ENCODE measurements at regions not wholly inside any gene's neighbourhood (a gene's known extent, or its start where the extent isn't known, plus 50 kb on each side); places are given as distances from the start of the nearest gene placed in this dataset.
"Not testable (repeated sequence)": the region's sequence is repeated elsewhere in the genome, so short reads cannot be mapped to it uniquely, and the experiment has no call there.

- no peak for DNase-seq
These were observed 167.9 kb upstream of the BCHE start for GRCh38 chr3:166005126-166005525.

GRCh38 chr3:165994293-165994692, 157.1 kb upstream of the BCHE start:
- no peak for DNase-seq

DNA sequence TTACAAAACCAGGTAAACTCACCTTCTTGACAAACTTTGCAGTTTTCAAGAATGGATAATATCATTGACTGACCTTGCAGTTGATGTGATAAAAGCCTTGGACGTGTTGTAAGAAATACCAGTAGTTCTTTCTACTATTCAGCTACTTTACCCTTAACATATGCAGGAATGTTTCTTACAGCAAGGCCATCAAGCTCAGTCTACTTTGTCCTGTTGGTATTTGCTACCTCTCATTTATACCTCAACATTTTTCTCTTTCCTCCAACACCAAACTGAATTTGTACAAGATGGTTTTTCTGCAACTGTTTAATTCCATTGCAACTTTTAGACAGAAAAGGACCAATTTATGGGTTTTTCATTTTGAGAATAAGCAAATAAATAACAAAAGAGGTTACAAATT, 147.4 kb upstream of the BCHE start:
- DNase-seq = no peak

DNA sequence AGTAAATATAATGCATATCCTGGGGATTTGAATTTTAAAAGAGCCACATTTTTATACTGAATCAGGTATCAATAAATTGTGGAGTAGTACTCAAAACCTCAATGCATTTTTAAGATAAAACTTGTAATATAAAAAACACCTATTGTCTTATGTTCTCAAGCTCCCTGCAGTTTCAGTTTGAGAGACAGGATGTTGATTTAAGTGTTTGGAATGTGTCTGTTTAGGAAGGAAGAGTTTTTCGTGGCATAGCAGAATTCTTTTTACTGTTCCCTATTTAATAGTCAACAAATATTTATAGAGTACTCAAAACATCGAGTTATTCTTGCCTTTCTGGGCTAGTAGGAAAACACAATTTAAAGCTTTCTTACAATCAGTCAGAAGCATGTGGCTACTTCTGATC, 146.1 kb upstream of the BCHE start:
- no peak for DNase-seq

DNA sequence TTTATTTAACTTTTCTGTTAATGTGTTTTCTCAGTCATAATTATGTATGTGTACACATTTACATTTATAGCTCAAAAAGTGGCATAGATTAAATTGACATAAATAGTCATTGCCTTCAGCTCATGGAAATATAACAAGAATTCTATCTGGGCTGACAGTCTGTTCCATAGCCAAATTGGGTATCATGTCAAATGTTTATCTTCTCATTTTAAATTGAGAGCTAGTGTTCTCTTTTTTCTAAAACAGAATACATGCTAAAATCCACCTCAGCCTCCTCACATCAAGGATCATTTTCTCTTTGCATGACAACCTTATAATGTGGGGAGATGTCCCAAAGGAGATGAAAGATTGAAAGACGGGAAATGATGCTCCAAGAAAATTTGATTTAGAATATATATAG, 144.1 kb upstream of the BCHE start:
- DNase-seq = no peak

DNA sequence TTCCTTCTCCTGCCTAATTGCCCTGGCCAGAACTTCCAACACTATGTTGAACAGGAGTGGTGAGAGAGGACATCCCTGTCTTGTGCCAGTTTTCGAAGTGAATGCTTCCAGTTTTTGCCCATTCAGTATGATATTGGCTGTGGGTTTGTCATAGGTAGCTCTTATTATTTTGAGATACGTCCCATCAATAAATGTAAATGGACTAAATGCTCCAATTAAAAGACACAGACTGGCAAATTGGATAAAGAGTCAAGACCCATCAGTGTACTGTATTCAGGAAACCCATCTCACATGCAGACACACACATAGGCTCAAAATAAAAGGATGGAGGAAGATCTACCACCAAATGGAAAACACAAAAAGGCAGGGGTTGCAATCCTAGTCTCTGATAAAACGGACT, 123.6 kb upstream of the BCHE start:
- DNase-seq = not testable (repeated sequence)

DNA sequence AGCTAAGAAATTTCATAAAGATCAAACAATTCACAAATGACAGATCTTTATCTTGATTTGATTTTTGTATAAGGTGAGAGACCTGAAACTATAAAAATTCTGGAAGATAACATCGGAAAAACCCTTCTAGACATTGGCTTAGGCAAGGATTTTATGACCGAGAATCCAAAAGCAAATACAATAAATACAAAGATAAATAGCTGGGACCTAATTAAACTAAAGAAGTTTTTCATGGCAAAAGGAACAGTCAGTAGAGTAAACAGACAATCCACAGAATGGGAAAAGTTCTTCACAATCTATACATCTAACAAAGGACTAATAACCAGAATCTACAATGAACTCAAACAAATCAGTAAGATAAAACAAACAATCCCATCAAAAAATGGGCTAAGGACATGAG, 116.9 kb upstream of the BCHE start:
- no peak for DNase-seq

DNA sequence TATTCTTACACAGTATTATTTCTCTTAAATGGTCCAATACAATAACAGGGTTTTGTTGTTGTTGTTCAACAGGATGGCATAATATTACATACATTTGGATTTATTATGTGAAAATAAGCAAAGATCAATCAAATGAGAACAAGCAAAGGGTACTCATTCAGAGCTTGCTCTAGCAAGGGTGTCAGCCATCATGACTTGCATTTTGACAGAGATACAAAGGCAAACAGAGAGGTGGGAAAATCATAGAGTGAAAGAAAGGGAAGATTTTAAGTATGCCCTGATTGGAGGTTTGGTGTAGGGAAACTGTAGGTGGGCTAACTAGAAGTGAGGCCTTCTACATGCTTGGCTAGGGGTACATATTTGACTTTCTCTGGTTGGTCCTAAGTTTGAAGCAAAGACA, 109.1 kb upstream of the BCHE start:
- DNase-seq = no peak

DNA sequence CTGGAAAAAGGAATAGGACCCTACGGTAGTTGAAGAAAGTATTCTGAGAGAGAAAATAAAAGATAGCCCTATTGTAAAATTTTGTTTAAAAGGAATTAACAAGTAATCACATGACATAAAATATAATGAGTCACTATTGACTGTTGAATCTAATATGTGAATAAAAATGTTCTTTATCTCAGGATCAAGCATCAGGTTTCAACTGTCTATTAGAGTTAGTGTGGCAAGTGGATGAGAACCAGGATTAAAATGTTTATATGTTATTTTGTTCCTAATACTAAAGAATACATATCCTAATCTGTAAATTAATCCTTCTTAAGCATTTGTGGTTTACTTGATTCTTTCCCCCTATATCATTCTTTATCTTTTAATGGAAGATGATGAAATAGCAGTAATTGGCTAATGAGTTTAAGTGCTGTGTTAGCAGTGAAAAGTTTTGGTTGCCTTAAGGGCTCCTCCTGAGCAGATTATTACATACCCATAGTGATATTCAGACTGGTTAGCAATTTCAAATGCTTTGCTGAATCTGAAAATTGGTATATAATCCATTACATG, 101.8 kb upstream of the BCHE start:
- DNase-seq = no peak

DNA sequence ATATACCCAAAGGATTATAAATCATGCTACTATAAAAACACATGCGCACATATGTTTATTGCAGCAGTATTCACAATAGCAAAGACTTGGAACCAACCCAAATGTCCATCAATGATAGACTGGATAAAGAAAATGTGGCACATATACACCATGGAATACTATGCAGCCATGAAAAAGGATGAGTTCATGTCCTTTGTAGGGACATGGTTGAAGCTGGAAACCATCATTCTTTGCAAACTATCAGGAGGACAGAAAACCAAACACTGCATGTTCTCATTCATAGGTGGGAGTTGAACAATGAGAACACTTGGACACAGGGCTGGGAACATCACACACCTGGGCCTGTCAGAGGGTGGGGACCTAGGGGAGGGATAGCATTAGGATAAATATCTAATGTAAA, 98.9 kb upstream of the BCHE start:
- DNase-seq = not testable (repeated sequence)

- not testable (repeated sequence) for DNase-seq
These were observed 87.1 kb upstream of the BCHE start for GRCh38 chr3:165924301-165924791.

GRCh38 chr3:165920984-165921383, 83.8 kb upstream of the BCHE start:
- DNase-seq = no peak

DNA sequence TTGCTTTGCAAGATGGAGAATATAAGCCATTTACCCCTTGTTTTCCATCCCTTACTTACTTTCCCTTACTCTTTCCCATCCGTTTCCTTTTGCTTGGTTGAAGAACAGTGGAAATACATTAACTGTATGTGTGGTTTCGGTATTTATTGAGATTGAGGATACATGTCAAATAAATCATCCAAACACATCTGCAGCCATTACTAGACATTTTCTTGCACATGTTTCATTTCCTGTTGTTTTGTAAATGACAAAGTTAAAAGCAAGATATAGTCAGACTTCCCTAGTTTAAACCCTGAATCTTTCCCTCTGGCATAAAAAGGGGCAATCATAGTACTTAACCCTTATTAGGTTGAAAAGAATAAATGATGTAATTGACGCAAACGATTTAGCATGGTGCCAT, 82.1 kb upstream of the BCHE start:
- no peak for DNase-seq

DNA sequence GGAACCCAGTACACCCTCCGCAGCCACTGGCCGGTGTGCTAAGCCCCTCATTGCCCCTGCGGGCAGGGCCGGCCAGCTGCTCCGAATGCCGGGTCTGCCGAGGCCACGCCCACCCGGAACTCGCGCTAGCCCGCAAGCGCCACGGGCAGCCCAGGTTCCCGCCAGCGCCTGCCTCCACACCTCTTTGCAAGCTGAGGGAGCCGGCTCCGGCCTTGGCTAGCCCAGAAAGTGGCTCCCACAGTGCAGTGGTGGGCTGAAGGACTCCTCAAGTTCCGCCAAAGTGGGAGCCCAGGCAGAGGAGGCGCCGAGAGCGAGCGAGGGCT, 81.4 kb upstream of the BCHE start:
- DNase-seq = no peak

DNA sequence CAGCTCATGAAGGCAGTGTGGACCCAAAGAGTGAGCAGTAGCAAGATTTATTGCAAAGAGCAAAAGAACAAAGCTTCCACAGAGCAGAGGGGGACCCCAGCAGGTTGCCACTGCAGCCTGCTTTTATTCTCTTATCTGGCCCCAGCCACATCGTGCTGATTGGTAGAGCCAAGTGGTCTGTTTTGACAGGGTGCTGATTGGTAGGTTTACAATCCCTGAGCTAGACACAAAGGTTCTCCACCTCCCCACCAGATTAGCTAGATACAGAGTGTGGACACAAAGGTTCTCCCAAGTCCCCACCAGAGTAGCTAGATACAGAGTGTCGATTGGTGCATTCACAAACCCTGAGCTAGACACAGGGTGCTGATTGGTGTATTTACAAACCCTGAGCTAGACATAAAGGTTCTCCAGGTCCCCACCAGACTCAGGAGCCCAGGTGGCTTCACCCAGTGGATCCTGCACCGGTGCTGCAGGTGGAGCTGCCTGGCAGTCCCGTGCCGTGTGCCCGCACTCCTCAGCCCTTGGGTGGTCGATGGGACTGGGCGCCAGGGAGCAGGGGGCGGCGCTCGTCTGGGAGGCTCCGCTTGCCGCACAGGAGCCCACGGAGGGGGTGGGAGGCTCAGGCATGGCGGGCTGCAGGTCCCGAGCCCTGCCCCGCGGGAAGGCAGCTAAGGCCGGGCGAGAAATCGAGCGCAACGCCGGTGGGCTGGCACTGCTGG, 80.9 kb upstream of the BCHE start:
- DNase-seq = not testable (repeated sequence)

DNA sequence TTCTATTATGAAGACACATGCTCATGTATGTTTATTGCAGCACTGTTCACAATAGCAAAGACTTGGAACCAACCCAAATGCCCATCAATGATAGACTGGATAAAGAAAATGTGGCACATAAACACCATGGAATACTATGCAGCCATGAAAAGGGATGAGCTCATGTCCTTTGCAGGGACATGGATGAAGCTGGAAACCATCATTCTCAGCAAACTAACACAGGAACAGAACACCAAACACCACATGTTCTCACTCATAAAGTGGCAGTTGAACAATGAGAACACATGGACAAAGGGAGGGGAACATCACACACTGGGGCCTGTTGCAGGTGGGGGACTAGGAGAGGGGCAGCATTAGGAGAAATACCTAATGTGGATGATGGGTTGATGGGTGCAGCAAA, 77.9 kb upstream of the BCHE start:
- DNase-seq = not testable (repeated sequence)

DNA sequence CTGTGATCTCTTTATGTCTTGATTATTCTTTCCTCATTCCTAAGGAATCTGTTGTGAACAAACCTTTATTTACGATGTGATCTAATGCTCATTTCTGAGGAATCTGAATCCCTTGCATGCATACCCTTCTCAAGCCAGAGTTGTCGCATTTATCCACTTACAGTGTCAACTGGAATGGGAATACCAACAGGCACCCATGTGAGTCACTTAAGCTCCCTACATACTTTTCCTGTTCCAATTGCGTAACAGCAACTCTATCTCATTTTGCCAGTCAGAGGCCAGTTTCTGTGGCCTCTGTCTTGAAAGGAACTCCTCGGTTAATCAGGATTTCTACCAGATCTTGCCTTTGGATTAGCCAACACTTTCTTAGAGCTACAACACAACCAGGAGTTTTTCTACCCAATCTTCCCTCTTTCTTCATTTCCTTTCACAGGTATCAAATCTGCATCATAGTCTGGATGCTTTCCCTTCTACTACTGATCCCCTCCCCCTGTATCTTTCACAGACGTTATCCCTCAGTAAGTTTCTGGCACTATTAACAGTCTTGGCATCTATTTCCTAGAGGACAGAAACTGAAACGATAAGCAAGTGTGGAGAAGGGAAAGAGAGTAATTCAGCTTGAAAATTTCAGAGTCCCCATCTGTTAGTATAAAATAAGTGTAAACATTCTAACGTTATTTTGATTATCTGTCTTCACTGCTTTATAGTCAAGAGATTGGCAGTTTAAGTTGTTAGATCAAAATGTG, 66.8 kb upstream of the BCHE start:
- DNase-seq = no peak

GRCh38 chr3:165899066-165899465, 61.8 kb upstream of the BCHE start:
- DNase-seq = no peak

GRCh38 chr3:165897137-165897536, 59.9 kb upstream of the BCHE start:
- DNase-seq = no peak

- no peak for DNase-seq
These were observed 58.7 kb upstream of the BCHE start for GRCh38 chr3:165895919-165896318.

- no peak for DNase-seq
These were observed 55.3 kb upstream of the BCHE start for GRCh38 chr3:165892565-165892964.
